Activated CD4-positive, alpha-beta T cell treated with anti-CD3 and anti-CD28 coated beads for 36 hours (primary cell): ENCODE measurements at regions not wholly inside any gene's neighbourhood (a gene's known extent, or its start where the extent isn't known, plus 50 kb on each side); places are given as distances from the start of the nearest gene placed in this dataset.

ENCODE experiments used
- ATAC-seq: fragments of 200-7000 bp; cut with Tn5 transposase; one replicate; pipeline ENCODE4 v1.10.0; 2021; ENCODE audit warnings: mild to moderate bottlenecking, moderate library complexity
- CTCF ChIA-PET: fragments of 350-600 bp; sonication (Branson Sonifier 250); formaldehyde crosslinking; loops from one replicate; lab custom pipeline; 2021; ENCODE audit warnings: antibody characterized with exemption; lab: Charles Lee
- POLR2A ChIA-PET: fragments of 350-600 bp; sonication (Branson Sonifier 250); formaldehyde crosslinking; loops from one replicate; lab custom pipeline; 2021; ENCODE audit warnings: antibody characterized with exemption, inconsistent platforms; lab: Charles Lee
- DNase-seq: peaks from one replicate; pipeline ENCODE4 v3.0.0-alpha.2; 2020
- H3K27ac Mint-ChIP-seq: one replicate; pipeline ENCODE4 v1.8.0; 2021; ENCODE audit warnings: mixed read lengths
- H3K27me3 Mint-ChIP-seq: one replicate; pipeline ENCODE4 v1.8.0; 2021; ENCODE audit warnings: mixed read lengths
- H3K36me3 Mint-ChIP-seq: one replicate; pipeline ENCODE4 v1.8.0; 2021; ENCODE audit warnings: low read depth, mixed read lengths
- H3K4me1 Mint-ChIP-seq: one replicate; pipeline ENCODE4 v1.8.0; 2021; ENCODE audit warnings: mixed read lengths
- H3K4me3 Mint-ChIP-seq: one replicate; pipeline ENCODE4 v1.8.0; 2021; ENCODE audit warnings: mild to moderate bottlenecking, moderate library complexity, mixed read lengths
- H3K9me3 Mint-ChIP-seq: one replicate; pipeline ENCODE4 v1.8.0; 2021; ENCODE audit warnings: low read depth, mixed read lengths
- intact Hi-C, 2 experiments: fragments of 100-400 bp; cut with DNase I in 1 of 2; cut with micrococcal nuclease in 1 of 2; formaldehyde crosslinking; loops; one replicate each; pipeline versions ENCODE4 v1.14.2 to v1.15.1; 2022 to 2024; cut with DNase I, micrococcal nuclease

DNA sequence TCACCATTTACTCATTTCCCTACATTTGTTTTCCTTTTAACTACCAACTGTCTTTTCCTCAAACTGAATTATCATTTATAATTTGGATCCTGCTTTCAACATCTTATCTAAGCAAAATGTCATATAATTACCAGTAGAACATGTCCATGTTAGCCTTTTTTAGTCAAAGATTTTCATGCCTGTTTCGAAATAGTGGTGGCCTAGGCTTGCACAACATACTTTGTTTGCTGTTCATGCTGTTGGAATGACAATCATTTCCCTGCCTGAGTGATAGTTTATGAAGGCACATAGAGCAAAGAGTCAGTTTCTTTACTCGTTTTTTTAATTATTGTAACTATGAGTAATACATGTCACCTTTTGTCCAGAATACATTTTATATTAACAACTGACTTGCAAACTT is 144.3 kb upstream of the ANO3 start:
- peaks cover under 1% of the 10 kb centered on the region for H3K9me3 Mint-ChIP-seq
- POLR2A ChIA-PET: no interaction called here

DNA sequence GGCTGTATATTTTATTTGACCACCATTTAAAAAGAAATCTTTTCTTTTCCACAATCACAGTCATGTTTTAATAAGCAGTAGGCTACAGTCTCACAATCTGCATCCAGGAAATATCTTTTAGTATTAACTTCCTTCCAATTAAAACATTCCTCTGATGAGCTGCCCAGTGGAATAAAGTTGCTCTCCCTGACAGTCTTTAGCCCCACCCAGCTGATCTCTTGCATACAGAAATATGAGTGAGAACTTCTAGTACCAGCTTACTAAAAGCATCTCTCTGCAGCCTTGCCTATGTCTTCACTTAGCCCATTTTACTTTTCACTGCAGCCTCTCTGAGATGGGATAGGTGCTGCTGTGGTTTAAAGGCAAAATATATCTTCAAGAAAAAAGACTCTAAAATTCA is 143.4 kb upstream of the ANO3 start:
- Mint-ChIP-seq H3K4me1 (no peaks in the 10 kb centered on the region), H3K9me3 (no peaks in the 10 kb centered on the region), H3K36me3 (no peaks in the 10 kb centered on the region), H3K27me3 (no peaks in the 10 kb centered on the region), H3K4me3 (no peak overlapping the region), H3K27ac (no peak overlapping the region)
- ChIA-PET CTCF (no interaction called here), POLR2A (no interaction called here)
- ATAC-seq (no peak), DNase-seq (no peak)
- intact Hi-C loops: no loop called here

More for the DNA sequence above, 144.3 kb upstream of the ANO3 start:
- CTCF ChIA-PET: no interaction called here
- no peak overlapping the region for H3K4me3 Mint-ChIP-seq
- intact Hi-C loops: no loop called here
- DNase-seq (no peak), ATAC-seq (no peak)
- H3K4me1 Mint-ChIP-seq: no peaks in the 10 kb centered on the region
- H3K27ac Mint-ChIP-seq: no peak overlapping the region
- no peaks in the 10 kb centered on the region for H3K36me3 Mint-ChIP-seq
- H3K27me3 Mint-ChIP-seq: no peaks in the 10 kb centered on the region

DNA sequence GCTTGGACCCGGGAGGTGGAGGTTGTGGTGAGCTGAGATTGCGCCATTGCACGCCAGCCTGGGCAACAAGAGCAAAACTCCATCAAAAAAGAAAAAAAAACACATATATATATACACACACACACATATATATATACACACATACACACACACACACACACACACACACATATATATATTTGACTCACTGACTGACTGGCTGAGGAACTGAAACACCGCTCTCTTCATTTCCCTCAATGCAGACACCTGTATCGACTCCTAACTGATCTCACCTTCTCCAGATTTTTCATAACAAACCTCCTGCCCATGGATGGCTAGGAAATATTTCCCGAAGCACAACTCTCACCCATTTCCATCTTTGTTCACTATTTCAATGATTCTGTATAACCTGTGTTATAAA is 140.7 kb upstream of the ANO3 start:
- peaks cover under 1% of the 10 kb centered on the region for H3K9me3 Mint-ChIP-seq
- H3K36me3 Mint-ChIP-seq: no peaks in the 10 kb centered on the region
- CTCF ChIA-PET: no interaction called here
- intact Hi-C loops: no loop called here
- no peaks in the 10 kb centered on the region for H3K27me3 Mint-ChIP-seq
- POLR2A ChIA-PET: no interaction called here
- H3K4me1 Mint-ChIP-seq: no peaks in the 10 kb centered on the region
- ATAC-seq (no peak), DNase-seq (no peak)
- no peak overlapping the region for H3K27ac Mint-ChIP-seq
- no peak overlapping the region for H3K4me3 Mint-ChIP-seq

DNA sequence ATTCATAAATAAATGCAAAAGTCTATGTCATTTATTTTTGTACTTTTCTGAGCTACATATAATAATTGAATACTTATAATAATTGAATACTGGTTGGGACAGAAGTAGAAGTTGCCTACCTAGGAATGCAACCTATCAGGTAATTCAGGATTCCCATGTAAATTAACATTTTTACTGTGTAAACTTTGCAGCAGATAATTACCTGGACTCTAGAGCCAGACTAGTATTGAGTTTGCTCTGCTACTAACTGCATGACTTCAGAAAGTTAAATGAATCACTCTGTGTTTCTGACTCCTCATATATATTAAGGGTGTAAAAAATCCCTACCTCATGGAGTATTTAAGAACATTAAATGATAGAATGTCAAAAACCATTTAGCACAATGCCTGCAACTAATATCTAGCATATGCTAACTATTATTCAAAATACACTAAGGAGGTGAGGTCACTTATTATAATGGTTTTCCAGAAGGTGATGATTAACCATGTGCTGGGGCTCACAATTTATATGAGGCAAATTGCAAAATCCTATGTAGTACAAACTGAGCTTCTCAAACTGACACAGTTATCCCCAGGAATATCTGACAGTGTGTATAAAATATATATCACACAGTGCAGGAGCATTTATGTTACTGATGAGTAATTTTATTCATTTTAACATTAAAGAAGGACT is 138.1 kb upstream of the ANO3 start:
- POLR2A ChIA-PET: no interaction called here
- DNase-seq (no peak), ATAC-seq (no peak)
- intact Hi-C loops: no loop called here
- Mint-ChIP-seq H3K36me3 (no peaks in the 10 kb centered on the region), H3K27ac (no peak overlapping the region), H3K9me3 (peaks cover 4% of the 10 kb centered on the region), H3K4me1 (no peaks in the 10 kb centered on the region), H3K27me3 (no peaks in the 10 kb centered on the region), H3K4me3 (no peak overlapping the region)
- CTCF ChIA-PET: no interaction called here

DNA sequence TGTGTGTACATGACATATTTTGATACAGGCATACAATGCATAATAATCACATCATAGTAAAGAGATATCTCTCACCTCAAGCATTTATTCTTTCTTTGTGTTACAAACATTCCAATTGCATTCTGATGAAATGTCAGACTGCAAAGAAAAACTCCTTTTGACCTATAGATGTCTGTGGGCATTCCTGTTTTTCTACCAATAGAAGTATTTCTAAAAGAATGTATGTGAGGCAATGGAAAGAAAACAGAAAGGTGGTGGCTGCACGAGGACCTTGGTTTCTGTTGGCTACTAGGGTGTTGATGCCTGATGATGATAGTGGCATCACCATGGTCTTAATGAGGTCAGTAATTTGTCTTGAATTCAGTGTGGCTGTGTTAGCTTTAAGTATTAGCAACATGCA is 137.0 kb upstream of the ANO3 start:
- ChIA-PET POLR2A (no interaction called here), CTCF (no interaction called here)
- DNase-seq (no peak), ATAC-seq (no peak)
- Mint-ChIP-seq H3K4me3 (no peak overlapping the region), H3K27ac (no peak overlapping the region), H3K4me1 (no peaks in the 10 kb centered on the region), H3K9me3 (peaks cover 4% of the 10 kb centered on the region), H3K27me3 (no peaks in the 10 kb centered on the region), H3K36me3 (no peaks in the 10 kb centered on the region)
- intact Hi-C loops: no loop called here

DNA sequence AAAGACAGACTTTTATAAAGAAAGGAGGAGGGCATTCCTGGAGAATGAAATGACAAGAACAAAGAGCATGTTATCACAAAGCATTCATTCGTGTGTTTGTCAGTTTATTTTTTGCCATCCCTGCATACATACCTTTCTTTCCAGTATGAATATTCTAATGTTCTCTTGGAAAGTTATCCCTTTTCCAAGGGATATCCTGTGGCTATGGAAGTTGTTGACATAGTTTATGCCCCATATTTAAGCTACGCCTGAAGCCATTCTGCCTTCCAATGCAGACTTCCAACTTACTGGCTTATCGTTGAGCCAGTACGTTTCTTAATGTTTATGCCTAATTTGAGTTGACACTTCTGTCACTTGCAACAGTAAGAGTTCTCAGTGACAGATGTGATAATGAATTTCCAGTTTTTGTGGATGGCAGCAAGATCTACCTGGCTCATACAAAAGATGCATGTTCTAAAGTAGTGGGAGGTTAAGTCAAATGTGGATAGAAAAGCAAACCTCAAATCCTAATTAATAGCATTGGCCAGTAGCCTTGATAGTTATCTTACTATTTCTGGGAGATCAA is 133.3 kb upstream of the ANO3 start:
- Mint-ChIP-seq H3K9me3 (peaks cover 4% of the 10 kb centered on the region), H3K36me3 (no peaks in the 10 kb centered on the region), H3K4me3 (no peak overlapping the region), H3K4me1 (no peaks in the 10 kb centered on the region), H3K27ac (no peak overlapping the region), H3K27me3 (no peaks in the 10 kb centered on the region)
- intact Hi-C loops: no loop called here
- no peak for ATAC-seq
- ChIA-PET POLR2A (no interaction called here), CTCF (interaction anchor here (0.8 kb wide), 1 partner anchor 26 kb away, joined by 4 read pairs; no protein-coding TSS in a partner anchor)
- no peak for DNase-seq

DNA sequence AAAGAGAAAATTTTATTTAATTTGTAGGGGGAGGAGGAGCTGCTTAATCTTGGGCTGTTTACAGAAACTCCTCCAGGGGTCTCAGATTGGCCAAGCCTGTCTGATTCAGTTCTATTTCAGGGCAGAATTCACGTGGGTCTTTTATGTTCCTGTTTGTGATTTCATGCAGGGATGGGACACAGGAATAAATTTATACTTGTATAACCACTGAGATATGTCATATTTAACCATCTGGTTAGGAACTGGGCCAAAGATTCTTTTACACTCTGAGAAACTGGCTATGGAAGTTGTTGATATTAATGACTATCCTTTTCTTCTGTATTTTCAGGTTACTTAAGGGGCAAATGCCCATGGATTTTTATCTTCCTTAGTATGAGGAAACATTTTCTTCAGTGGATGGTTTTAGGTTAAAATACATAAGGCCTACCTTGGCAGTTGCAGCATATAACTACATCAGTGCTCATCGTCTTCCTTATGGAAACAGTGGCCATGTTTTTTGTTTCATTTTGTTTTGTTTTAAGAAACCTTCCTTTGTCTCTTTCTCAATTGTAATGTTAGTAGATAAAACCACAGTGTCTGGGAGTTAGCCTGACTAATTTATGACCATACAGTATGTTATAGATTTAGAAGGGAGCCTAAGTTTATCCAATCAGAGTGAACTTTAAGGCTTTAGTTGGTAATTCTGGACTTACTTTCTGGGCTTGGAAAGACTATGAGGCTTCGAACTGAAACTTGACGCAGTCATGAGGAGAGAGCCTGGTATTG is 132.4 kb upstream of the ANO3 start:
- H3K4me1 Mint-ChIP-seq: no peaks in the 10 kb centered on the region

DNA sequence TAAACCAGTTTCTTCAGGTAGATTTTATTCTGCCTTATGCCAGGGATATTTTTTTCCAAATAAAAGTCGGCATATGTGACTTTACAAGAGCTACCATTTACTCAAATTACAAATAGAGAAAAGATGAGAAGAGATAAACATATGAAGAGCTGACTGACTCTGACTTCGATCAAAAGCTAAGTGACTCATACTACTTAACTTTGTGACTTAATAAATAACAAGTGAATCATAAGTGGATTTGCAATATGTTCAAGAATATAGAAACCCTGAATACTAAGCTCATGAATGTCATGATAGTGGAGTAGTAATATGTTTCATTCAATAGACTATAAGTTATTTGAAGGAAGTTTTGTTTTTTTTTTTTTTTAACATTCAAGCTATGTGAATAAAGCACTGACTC is 130.5 kb upstream of the ANO3 start:
- Mint-ChIP-seq H3K4me3 (no peak overlapping the region), H3K4me1 (no peaks in the 10 kb centered on the region), H3K27me3 (no peaks in the 10 kb centered on the region), H3K27ac (no peak overlapping the region), H3K36me3 (no peaks in the 10 kb centered on the region), H3K9me3 (peaks cover 2% of the 10 kb centered on the region)
- ATAC-seq (no peak), DNase-seq (no peak)
- intact Hi-C loops: no loop called here
- ChIA-PET POLR2A (no interaction called here), CTCF (no interaction called here)

More for the DNA sequence above, 132.4 kb upstream of the ANO3 start:
- Mint-ChIP-seq H3K4me3 (no peak overlapping the region), H3K9me3 (peaks cover 4% of the 10 kb centered on the region), H3K27ac (no peak overlapping the region), H3K36me3 (no peaks in the 10 kb centered on the region), H3K27me3 (no peaks in the 10 kb centered on the region)
- no peak for DNase-seq
- POLR2A ChIA-PET: no interaction called here
- CTCF ChIA-PET: interaction anchor here (0.8 kb wide), 1 partner anchor 26 kb away, joined by 4 read pairs; no protein-coding TSS in a partner anchor
- no peak for ATAC-seq
- intact Hi-C loops: no loop called here

DNA sequence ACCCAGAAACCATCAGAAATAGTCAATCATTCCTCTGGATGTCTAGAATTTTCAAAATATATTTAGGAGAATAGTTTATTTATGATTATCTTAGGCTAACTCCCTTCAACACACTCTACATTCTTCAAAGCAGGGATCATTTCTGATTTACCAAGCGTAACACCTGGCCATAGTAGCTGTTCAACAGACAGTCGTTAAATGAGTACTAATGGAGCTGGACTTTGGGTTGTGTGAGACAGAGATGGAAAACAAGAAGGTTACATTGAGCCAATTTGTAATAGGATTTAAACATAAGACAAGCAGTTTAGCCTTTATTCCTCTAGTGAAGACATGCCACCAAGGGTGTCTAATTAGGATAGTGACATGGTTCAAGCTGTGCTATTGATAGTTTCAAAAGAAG is 129.2 kb upstream of the ANO3 start:
- ChIA-PET POLR2A (no interaction called here), CTCF (no interaction called here)
- no peak overlapping the region for H3K27ac Mint-ChIP-seq
- H3K4me3 Mint-ChIP-seq: no peak overlapping the region
- H3K9me3 Mint-ChIP-seq: peaks cover 3% of the 10 kb centered on the region
- DNase-seq (no peak), ATAC-seq (no peak)
- H3K27me3 Mint-ChIP-seq: no peaks in the 10 kb centered on the region
- intact Hi-C loops: no loop called here
- H3K4me1 Mint-ChIP-seq: no peaks in the 10 kb centered on the region
- no peaks in the 10 kb centered on the region for H3K36me3 Mint-ChIP-seq

GRCh38 chr11:26204101-26204500 is 127.8 kb upstream of the ANO3 start:
- Mint-ChIP-seq H3K36me3 (no peaks in the 10 kb centered on the region), H3K9me3 (peaks cover 3% of the 10 kb centered on the region), H3K27me3 (no peaks in the 10 kb centered on the region), H3K4me3 (no peak overlapping the region), H3K27ac (no peak overlapping the region), H3K4me1 (no peaks in the 10 kb centered on the region)
- intact Hi-C loops: no loop called here
- no peak for ATAC-seq
- POLR2A ChIA-PET: no interaction called here
- CTCF ChIA-PET: no interaction called here
- DNase-seq: no peak

- DNase-seq: no peak
- CTCF ChIA-PET: no interaction called here
- Mint-ChIP-seq H3K4me1 (no peaks in the 10 kb centered on the region), H3K4me3 (no peak overlapping the region), H3K9me3 (peaks cover 3% of the 10 kb centered on the region), H3K36me3 (no peaks in the 10 kb centered on the region), H3K27me3 (no peaks in the 10 kb centered on the region), H3K27ac (no peak overlapping the region)
- POLR2A ChIA-PET: no interaction called here
- intact Hi-C loops: no loop called here
- ATAC-seq: no peak
These were observed 127.1 kb upstream of the ANO3 start for GRCh38 chr11:26204839-26205238.
